Brain microvascular endothelial cell (primary cell): ENCODE measurements at regions not wholly inside any gene's neighbourhood (a gene's known extent, or its start where the extent isn't known, plus 50 kb on each side); places are given as distances from the start of the nearest gene placed in this dataset.
A peak's percentile ranks its signal among the peaks of the same experiment; 100 is the strongest.

Experiments used
- DNase-seq: peaks from one replicate; pipeline ENCODE4 v3.0.0-alpha.2; 2020
- H3K27ac ChIP-seq: fragments of 250-450 bp; sonication (Bioruptor Pico); 2 replicates; pipeline ENCODE4 v1.5.1; 2020; ENCODE audit warnings: mild to moderate bottlenecking, moderate library complexity
- H3K27me3 ChIP-seq: fragments of 250-450 bp; sonication (Bioruptor Pico); replicated peaks from 2 replicates; pipeline ENCODE4 v1.5.1; 2020; ENCODE audit warnings: mild to moderate bottlenecking
- H3K36me3 ChIP-seq: fragments of 250-450 bp; sonication (Bioruptor Pico); replicated peaks from 2 replicates; pipeline ENCODE4 v1.5.1; 2020; ENCODE audit warnings: mild to moderate bottlenecking
- H3K4me3 ChIP-seq: 2 replicates; pipeline ENCODE4 v1.5.1; 2011; ENCODE audit warnings: low read depth, mild to moderate bottlenecking, control low read depth, low read length, moderate library complexity
- CTCF ChIP-seq: IDR thresholded peaks from 2 replicates; pipeline ENCODE4 v1.5.1; 2011; ENCODE audit warnings: low read depth, mild to moderate bottlenecking, moderate library complexity, low read length, control low read depth, inconsistent platforms; ENCODE audit errors: missing control alignments
- in situ Hi-C: cut with HindIII; loops from 2 replicates; pipeline ENCODE4 v1.10.0; 2017; ENCODE audit warnings: low sequenced_read_pairs, low pct_ligation_motif_present

- in situ Hi-C loops: no loop called here
- no peak for TF ChIP-seq CTCF
- H3K4me3 ChIP-seq: no peak overlapping the region
- no peaks in the 10 kb centered on the region for H3K36me3 ChIP-seq
- no peak overlapping the region for H3K27ac ChIP-seq
- DNase-seq: peak; percentile 44
- no peaks in the 10 kb centered on the region for H3K27me3 ChIP-seq
Measured at GRCh38 chr18:31248783-31249521, 69.0 kb upstream of the DSG1 start.

- TF ChIP-seq CTCF: no peak
- Histone ChIP-seq H3K36me3 (no peaks in the 10 kb centered on the region), H3K27me3 (no peaks in the 10 kb centered on the region), H3K4me3 (no peak overlapping the region), H3K27ac (no peak overlapping the region)
- DNase-seq: no peak
- in situ Hi-C loops: no loop called here
Measured at GRCh38 chr18:31250902-31251301, 67.1 kb upstream of the DSG1 start.

GRCh38 chr18:31252522-31252921 lies 65.4 kb upstream of the DSG1 start:
- H3K36me3 ChIP-seq: no peaks in the 10 kb centered on the region
- no peak overlapping the region for H3K27ac ChIP-seq
- in situ Hi-C loops: no loop called here
- TF ChIP-seq CTCF: no peak
- no peaks in the 10 kb centered on the region for H3K27me3 ChIP-seq
- DNase-seq: no peak
- H3K4me3 ChIP-seq: no peak overlapping the region

GRCh38 chr18:31255953-31256352 lies 62.0 kb upstream of the DSG1 start:
- Histone ChIP-seq H3K4me3 (no peak overlapping the region), H3K36me3 (no peaks in the 10 kb centered on the region), H3K27ac (no peak overlapping the region), H3K27me3 (no peaks in the 10 kb centered on the region)
- DNase-seq: no peak
- TF ChIP-seq CTCF: no peak
- in situ Hi-C loops: no loop called here

GRCh38 chr18:31258789-31259188 lies 59.2 kb upstream of the DSG1 start:
- Histone ChIP-seq H3K27me3 (no peaks in the 10 kb centered on the region), H3K4me3 (no peak overlapping the region), H3K36me3 (no peaks in the 10 kb centered on the region), H3K27ac (no peak overlapping the region)
- in situ Hi-C loops: no loop called here
- TF ChIP-seq CTCF: no peak
- DNase-seq: no peak
